GM12878 (cell line): ENCODE measurements at regions not wholly inside any gene's neighbourhood (a gene's known extent, or its start where the extent isn't known, plus 50 kb on each side); places are given as distances from the start of the nearest gene placed in this dataset.

ENCODE experiments used
- CTCF ChIP-seq, 3 experiments: IDR thresholded peaks in 2 of 3; conservative IDR thresholded peaks in 1 of 3; 2 replicates each; pipeline ENCODE4 v1.5.1; 2011; ENCODE audit warnings: low read depth in 3 of 3, low read length in 3 of 3, mild to moderate bottlenecking in 3 of 3, control low read depth in 2 of 3, moderate library complexity in 2 of 3, inconsistent platforms in 1 of 3, mixed read lengths in 1 of 3; ENCODE audit not compliant: control insufficient read depth in 2 of 3, insufficient read depth in 1 of 3; ENCODE audit errors: extremely low read depth in 1 of 3
- SKIL ChIP-seq: fragments of 450-650 bp; IDR thresholded peaks from 2 replicates; pipeline ENCODE4 v1.6.1; 2017; ENCODE audit warnings: mild to moderate bottlenecking, low read depth, inconsistent platforms; ENCODE audit not compliant: poor library complexity, severe bottlenecking
- ZBED1 ChIP-seq: IDR thresholded peaks from 2 replicates; pipeline ENCODE4 v1.6.1; 2016; ENCODE audit warnings: borderline replicate concordance
- ZNF274 ChIP-seq: IDR thresholded peaks from one replicate; pipeline ENCODE4 v1.8.0; 2011; ENCODE audit not compliant: insufficient read length, insufficient read depth

- no peak for TF ChIP-seq ZBED1
- no peak for TF ChIP-seq ZNF274
- no peak for TF ChIP-seq CTCF (IDR thresholded peaks at IDR 0.05 in 2 of 3, conservative IDR thresholded peaks at IDR 0.05 in 1 of 3; ENCODE audit: control insufficient read depth in 2 of 3, extremely low read depth in 1 of 3, insufficient read depth in 1 of 3, low read depth in 3 of 3, low read length in 3 of 3)
- no peak for TF ChIP-seq SKIL
These were observed 120.3 kb upstream of the UXS1 start for GRCh38 chr2:106314444-106314843.
